DMS153 treated with DMSO at 0.1 percent for 48 hours (cell line): ENCODE measurements at regions not wholly inside any gene's neighbourhood (a gene's known extent, or its start where the extent isn't known, plus 50 kb on each side); places are given as distances from the start of the nearest gene placed in this dataset.
A peak's percentile ranks its signal among the peaks of the same experiment; 100 is the strongest.

ENCODE experiments used
- DNase-seq: peaks from one replicate; lab custom pipeline; 2025; ENCODE audit not compliant: unreplicated experiment; lab: John Stamatoyannopoulos, UW

- no peak for DNase-seq
Observed at GRCh38 chr7:115478426-115478825, 552.1 kb downstream of the TFEC start.

- DNase-seq: no peak
Observed at GRCh38 chr7:115477193-115477651, 553.3 kb downstream of the TFEC start.

GRCh38 chr7:115476671-115477181 lies 553.8 kb downstream of the TFEC start:
- DNase-seq: peak; percentile 13

- no peak for DNase-seq
Observed at GRCh38 chr7:115475761-115476385, 554.0 kb downstream of the MDFIC start.

- no peak for DNase-seq
Observed at GRCh38 chr7:115475206-115475605, 553.3 kb downstream of the MDFIC start.

GRCh38 chr7:115474137-115474536 lies 552.2 kb downstream of the MDFIC start:
- no peak for DNase-seq

GRCh38 chr7:115471891-115472290 lies 550.0 kb downstream of the MDFIC start:
- DNase-seq: no peak

- DNase-seq: no peak
Observed at GRCh38 chr7:115462301-115463015, 540.6 kb downstream of the MDFIC start.

GRCh38 chr7:115449689-115450088 lies 527.8 kb downstream of the MDFIC start:
- no peak for DNase-seq

GRCh38 chr7:115447495-115447894 lies 525.6 kb downstream of the MDFIC start:
- DNase-seq: no peak

- DNase-seq: no peak
Observed at GRCh38 chr7:115441033-115441432, 519.1 kb downstream of the MDFIC start.

- no peak for DNase-seq
Observed at GRCh38 chr7:115435178-115435577, 513.3 kb downstream of the MDFIC start.

- DNase-seq: no peak
Observed at GRCh38 chr7:115429918-115430317, 508.0 kb downstream of the MDFIC start.

- DNase-seq: no peak
Observed at GRCh38 chr7:115417662-115418061, 495.8 kb downstream of the MDFIC start.

GRCh38 chr7:115410972-115411686 lies 489.2 kb downstream of the MDFIC start:
- DNase-seq: no peak

- no peak for DNase-seq
Observed at GRCh38 chr7:115410434-115410820, 488.5 kb downstream of the MDFIC start.

- DNase-seq: no peak
Observed at GRCh38 chr7:115409682-115410433, 488.0 kb downstream of the MDFIC start.

GRCh38 chr7:115406219-115406618 lies 484.3 kb downstream of the MDFIC start:
- DNase-seq: no peak

- no peak for DNase-seq
Observed at GRCh38 chr7:115387137-115387536, 465.2 kb downstream of the MDFIC start.

- DNase-seq: no peak
Observed at GRCh38 chr7:115379321-115379720, 457.4 kb downstream of the MDFIC start.

- no peak for DNase-seq
Observed at GRCh38 chr7:115368998-115369397, 447.1 kb downstream of the MDFIC start.
